ENCODE measurements at regions not wholly inside any gene's neighbourhood (a gene's known extent, or its start where the extent isn't known, plus 50 kb on each side); places are given as distances from the start of the nearest gene placed in this dataset.
A peak's percentile ranks its signal among the peaks of the same experiment; 100 is the strongest.

- Histone ChIP-seq H3K9me3 (ENCODE audit: control insufficient read depth, insufficient read depth, low read length) (no peaks in the 10 kb centered on the region), H3K4me3 (ENCODE audit: low read depth, low read length) (no peak overlapping the region), H3K36me3 (ENCODE audit: control insufficient read depth, insufficient read depth, low read length) (no peaks in the 10 kb centered on the region), H3K9ac (ENCODE audit: low read depth, low read length) (no peak overlapping the region), H3K27me3 (ENCODE audit: control insufficient read depth, insufficient read depth, low read length) (no peaks in the 10 kb centered on the region), H3K27ac (ENCODE audit: low read depth, low read length) (no peak overlapping the region), H3K4me1 (ENCODE audit: control insufficient read depth, insufficient read depth, low read length) (peaks cover 14% of the 10 kb centered on the region)
Observed at GRCh38 chr1:5720936-5721335, 271.3 kb downstream of the NPHP4 start.

DNA sequence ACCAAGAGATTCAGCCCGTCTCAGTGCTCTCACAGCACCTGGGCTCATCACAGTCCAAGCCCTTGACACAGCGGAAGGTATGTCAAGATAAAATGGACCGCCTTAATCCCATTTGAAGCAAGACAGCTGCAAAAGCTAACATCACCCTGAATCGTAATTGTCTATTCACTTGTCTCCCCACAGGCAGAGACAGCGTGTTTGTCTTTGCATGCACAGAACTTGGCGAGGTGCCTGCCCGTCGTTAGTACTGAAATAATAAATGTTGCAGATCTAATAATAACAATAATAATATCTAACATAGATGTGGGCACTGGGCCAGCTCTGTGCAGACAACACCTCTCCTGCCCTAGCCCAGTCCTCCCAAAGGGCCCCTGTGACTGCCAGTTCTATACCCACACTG, 271.7 kb downstream of the NPHP4 start:
- no peak overlapping the region for H3K27ac ChIP-seq (ENCODE audit: low read depth, low read length)
- no peaks in the 10 kb centered on the region for H3K9me3 ChIP-seq (ENCODE audit: control insufficient read depth, insufficient read depth, low read length)
- H3K36me3 ChIP-seq (ENCODE audit: control insufficient read depth, insufficient read depth, low read length) = no peaks in the 10 kb centered on the region
- H3K9ac ChIP-seq (ENCODE audit: low read depth, low read length) = no peak overlapping the region
- H3K4me3 ChIP-seq (ENCODE audit: low read depth, low read length) = no peak overlapping the region
- no peaks in the 10 kb centered on the region for H3K27me3 ChIP-seq (ENCODE audit: control insufficient read depth, insufficient read depth, low read length)
- H3K4me1 ChIP-seq (ENCODE audit: control insufficient read depth, insufficient read depth, low read length) = peaks cover 14% of the 10 kb centered on the region

- no peaks in the 10 kb centered on the region for H3K27me3 ChIP-seq (ENCODE audit: control insufficient read depth, insufficient read depth, low read length)
- H3K9ac ChIP-seq (ENCODE audit: low read depth, low read length) = no peak overlapping the region
- H3K36me3 ChIP-seq (ENCODE audit: control insufficient read depth, insufficient read depth, low read length) = no peaks in the 10 kb centered on the region
- H3K27ac ChIP-seq (ENCODE audit: low read depth, low read length) = no peak overlapping the region
- H3K9me3 ChIP-seq (ENCODE audit: control insufficient read depth, insufficient read depth, low read length) = no peaks in the 10 kb centered on the region
- H3K4me1 ChIP-seq (ENCODE audit: control insufficient read depth, insufficient read depth, low read length) = peaks cover 14% of the 10 kb centered on the region
- no peak overlapping the region for H3K4me3 ChIP-seq (ENCODE audit: low read depth, low read length)
Observed at GRCh38 chr1:5720045-5720444, 272.2 kb downstream of the NPHP4 start.

GRCh38 chr1:5718831-5719632, 273.2 kb downstream of the NPHP4 start:
- no peaks in the 10 kb centered on the region; the same call in 1 of the 2 replicates for H3K9me3 ChIP-seq (ENCODE audit: control insufficient read depth, insufficient read depth, low read length)
- H3K27me3 ChIP-seq (ENCODE audit: control insufficient read depth, insufficient read depth, low read length) = no peaks in the 10 kb centered on the region
- H3K27ac ChIP-seq (ENCODE audit: low read depth, low read length) = no peak overlapping the region
- no peak overlapping the region for H3K9ac ChIP-seq (ENCODE audit: low read depth, low read length)
- H3K36me3 ChIP-seq (ENCODE audit: control insufficient read depth, insufficient read depth, low read length) = no peaks in the 10 kb centered on the region
- no peak overlapping the region for H3K4me3 ChIP-seq (ENCODE audit: low read depth, low read length)
- H3K4me1 ChIP-seq (ENCODE audit: control insufficient read depth, insufficient read depth, low read length) = peaks cover 14% of the 10 kb centered on the region

DNA sequence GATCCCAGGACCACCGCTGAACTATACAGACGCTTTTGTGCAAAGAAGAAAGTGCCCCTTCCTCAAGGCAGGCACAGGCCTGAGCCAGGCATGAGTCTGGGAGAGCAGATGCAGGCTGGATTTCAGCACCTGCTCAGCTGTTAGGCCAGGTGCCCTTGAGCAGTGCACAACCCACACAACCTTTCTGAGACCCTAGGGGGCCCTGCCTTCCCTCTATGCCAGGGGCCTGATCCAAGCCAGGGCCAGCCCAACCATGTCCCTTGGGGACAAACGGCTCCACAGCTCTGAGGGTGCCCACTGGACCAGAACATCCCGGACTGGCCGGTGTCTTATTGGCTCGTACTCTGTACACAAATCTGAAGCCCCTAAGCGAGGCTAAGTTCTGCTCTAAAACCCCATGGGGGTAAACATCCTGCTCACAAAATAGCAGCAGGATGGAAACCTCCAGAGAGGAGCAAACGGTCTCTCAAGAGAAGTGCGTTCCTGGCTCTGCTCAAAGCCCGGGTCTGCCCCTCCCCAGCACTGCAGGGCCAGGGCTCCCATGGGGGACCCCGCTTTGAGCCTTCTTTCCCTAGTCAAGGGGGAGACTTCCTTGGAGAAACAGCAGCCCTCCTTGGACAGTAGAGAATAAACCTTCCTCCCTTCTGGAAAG, 275.1 kb downstream of the NPHP4 start:
- Histone ChIP-seq H3K4me1 (ENCODE audit: control insufficient read depth, insufficient read depth, low read length) (peaks cover 14% of the 10 kb centered on the region), H3K27ac (ENCODE audit: low read depth, low read length) (peak overlapping the region; percentile 62), H3K9ac (ENCODE audit: low read depth, low read length) (no peak overlapping the region), H3K4me3 (ENCODE audit: low read depth, low read length) (no peak overlapping the region), H3K27me3 (ENCODE audit: control insufficient read depth, insufficient read depth, low read length) (no peaks in the 10 kb centered on the region), H3K9me3 (ENCODE audit: control insufficient read depth, insufficient read depth, low read length) (no peaks in the 10 kb centered on the region; the same call in 1 of the 2 replicates), H3K36me3 (ENCODE audit: control insufficient read depth, insufficient read depth, low read length) (no peaks in the 10 kb centered on the region)

- no peak overlapping the region for H3K27ac ChIP-seq (ENCODE audit: low read depth, low read length)
- H3K9me3 ChIP-seq (ENCODE audit: control insufficient read depth, insufficient read depth, low read length) = no peaks in the 10 kb centered on the region; the same call in 1 of the 2 replicates
- H3K4me3 ChIP-seq (ENCODE audit: low read depth, low read length) = no peak overlapping the region
- H3K27me3 ChIP-seq (ENCODE audit: control insufficient read depth, insufficient read depth, low read length) = no peaks in the 10 kb centered on the region
- no peak overlapping the region for H3K9ac ChIP-seq (ENCODE audit: low read depth, low read length)
- peaks cover 14% of the 10 kb centered on the region for H3K4me1 ChIP-seq (ENCODE audit: control insufficient read depth, insufficient read depth, low read length)
- no peaks in the 10 kb centered on the region for H3K36me3 ChIP-seq (ENCODE audit: control insufficient read depth, insufficient read depth, low read length)
Observed at GRCh38 chr1:5716126-5716525, 276.1 kb downstream of the NPHP4 start.

- Histone ChIP-seq H3K9me3 (ENCODE audit: control insufficient read depth, insufficient read depth, low read length) (no peaks in the 10 kb centered on the region; the same call in 1 of the 2 replicates), H3K27ac (ENCODE audit: low read depth, low read length) (no peak overlapping the region), H3K4me3 (ENCODE audit: low read depth, low read length) (no peak overlapping the region), H3K9ac (ENCODE audit: low read depth, low read length) (no peak overlapping the region), H3K36me3 (ENCODE audit: control insufficient read depth, insufficient read depth, low read length) (no peaks in the 10 kb centered on the region), H3K27me3 (ENCODE audit: control insufficient read depth, insufficient read depth, low read length) (no peaks in the 10 kb centered on the region), H3K4me1 (ENCODE audit: control insufficient read depth, insufficient read depth, low read length) (peaks cover 14% of the 10 kb centered on the region)
Observed at GRCh38 chr1:5713101-5714010, 278.9 kb downstream of the NPHP4 start.

GRCh38 chr1:5711956-5712645, 280.1 kb downstream of the NPHP4 start:
- no peaks in the 10 kb centered on the region for H3K36me3 ChIP-seq (ENCODE audit: control insufficient read depth, insufficient read depth, low read length)
- no peak overlapping the region for H3K4me3 ChIP-seq (ENCODE audit: low read depth, low read length)
- H3K27ac ChIP-seq (ENCODE audit: low read depth, low read length) = no peak overlapping the region
- H3K9ac ChIP-seq (ENCODE audit: low read depth, low read length) = no peak overlapping the region
- H3K4me1 ChIP-seq (ENCODE audit: control insufficient read depth, insufficient read depth, low read length) = peaks cover 4% of the 10 kb centered on the region; the same call in 1 of the 2 replicates
- no peaks in the 10 kb centered on the region; the same call in 1 of the 2 replicates for H3K9me3 ChIP-seq (ENCODE audit: control insufficient read depth, insufficient read depth, low read length)
- H3K27me3 ChIP-seq (ENCODE audit: control insufficient read depth, insufficient read depth, low read length) = no peaks in the 10 kb centered on the region

DNA sequence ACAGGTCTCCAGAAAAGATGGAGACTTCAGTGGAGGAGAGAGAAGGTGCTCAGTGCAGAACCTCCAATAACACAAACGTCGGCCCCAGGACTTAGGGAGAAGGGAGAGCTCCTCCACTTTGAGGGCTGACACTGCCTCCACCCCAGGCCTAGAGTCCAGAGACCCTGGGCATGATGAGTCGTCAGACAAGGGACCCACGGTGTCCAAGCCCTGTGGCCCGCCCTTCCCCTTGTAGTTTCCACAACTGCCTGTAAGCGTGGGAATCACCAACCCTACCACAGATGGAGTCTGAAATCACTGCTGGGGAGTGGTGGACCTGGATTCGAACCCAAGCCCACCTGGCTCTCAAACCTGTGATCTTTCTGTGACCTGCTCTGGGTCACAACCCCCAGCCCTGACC, 281.1 kb downstream of the NPHP4 start:
- H3K27ac ChIP-seq (ENCODE audit: low read depth, low read length) = no peak overlapping the region
- H3K4me1 ChIP-seq (ENCODE audit: control insufficient read depth, insufficient read depth, low read length) = no peaks in the 10 kb centered on the region
- H3K9me3 ChIP-seq (ENCODE audit: control insufficient read depth, insufficient read depth, low read length) = no peaks in the 10 kb centered on the region; the same call in 1 of the 2 replicates
- H3K36me3 ChIP-seq (ENCODE audit: control insufficient read depth, insufficient read depth, low read length) = no peaks in the 10 kb centered on the region
- no peaks in the 10 kb centered on the region for H3K27me3 ChIP-seq (ENCODE audit: control insufficient read depth, insufficient read depth, low read length)
- no peak overlapping the region for H3K4me3 ChIP-seq (ENCODE audit: low read depth, low read length)
- no peak overlapping the region for H3K9ac ChIP-seq (ENCODE audit: low read depth, low read length)

DNA sequence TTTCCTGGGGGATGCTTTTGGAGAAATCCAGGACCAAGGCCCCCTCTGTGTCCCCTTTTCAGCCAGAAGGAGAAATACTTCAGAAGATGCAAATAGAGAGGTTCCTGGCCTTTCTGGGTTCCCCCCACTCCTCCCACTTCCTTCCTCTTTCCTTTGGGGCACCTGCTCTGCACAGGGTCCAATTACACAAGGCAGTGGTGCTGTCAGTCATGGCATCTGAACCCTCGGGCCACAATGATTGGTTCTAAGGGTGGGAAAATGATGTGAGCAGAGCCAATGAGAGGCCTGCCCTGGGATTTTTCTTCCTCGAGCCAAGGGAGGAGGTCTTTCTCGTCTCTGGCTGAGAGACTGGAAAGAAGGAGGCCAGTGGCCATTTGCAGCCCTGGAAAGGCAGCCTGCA, 282.2 kb downstream of the NPHP4 start:
- H3K4me1 ChIP-seq (ENCODE audit: control insufficient read depth, insufficient read depth, low read length) = no peaks in the 10 kb centered on the region
- no peak overlapping the region for H3K9ac ChIP-seq (ENCODE audit: low read depth, low read length)
- H3K27ac ChIP-seq (ENCODE audit: low read depth, low read length) = no peak overlapping the region
- no peaks in the 10 kb centered on the region for H3K27me3 ChIP-seq (ENCODE audit: control insufficient read depth, insufficient read depth, low read length)
- no peaks in the 10 kb centered on the region; the same call in 1 of the 2 replicates for H3K9me3 ChIP-seq (ENCODE audit: control insufficient read depth, insufficient read depth, low read length)
- no peak overlapping the region for H3K4me3 ChIP-seq (ENCODE audit: low read depth, low read length)
- H3K36me3 ChIP-seq (ENCODE audit: control insufficient read depth, insufficient read depth, low read length) = no peaks in the 10 kb centered on the region

All from HUES48 (cell line).